Thyroid gland (tissue), 4 donors: ENCODE measurements at regions not wholly inside any gene's neighbourhood (a gene's known extent, or its start where the extent isn't known, plus 50 kb on each side); places are given as distances from the start of the nearest gene placed in this dataset.

ENCODE experiments used
- DNase-seq, 2 donors: peaks; one replicate each; pipeline ENCODE4 v3.0.0-alpha.2; 2019
- H3K27ac ChIP-seq, 3 donors: fragments of 200-600 bp; sonication (generic); 1 replicate in 2 of 3; 2 replicates in 1 of 3; pipeline ENCODE4 v1.5.1; 2016 to 2019; ENCODE audit warnings: mild to moderate bottlenecking in 1 of 3, moderate library complexity in 1 of 3
- H3K27me3 ChIP-seq: fragments of 200-600 bp; sonication (generic); one replicate; pipeline ENCODE4 v1.5.1; 2019
- H3K36me3 ChIP-seq, 2 donors: fragments of 200-600 bp; sonication (generic); one replicate each; pipeline ENCODE4 v1.5.1; 2016 to 2019
- H3K4me1 ChIP-seq, 2 donors: fragments of 200-600 bp; sonication (generic); one replicate each; pipeline ENCODE4 v1.5.1; 2017 to 2019
- H3K4me3 ChIP-seq, 3 donors: fragments of 200-600 bp; sonication (generic); replicated peaks in 1 of 3; 1 replicate in 2 of 3; 2 replicates in 1 of 3; pipeline ENCODE4 v1.5.1; 2016; ENCODE audit warnings: mild to moderate bottlenecking in 1 of 3
- H3K9me3 ChIP-seq: fragments of 200-600 bp; sonication (generic); one replicate; pipeline ENCODE4 v1.5.1; 2017
- POLR2A ChIP-seq, 2 donors: fragments of 450-650 bp; IDR thresholded peaks; one replicate each; pipeline ENCODE4 v1.6.1; 2017; ENCODE audit warnings: antibody characterized with exemption in 2 of 2, mild to moderate bottlenecking in 2 of 2, moderate library complexity in 1 of 2
- WGBS, 2 donors: methylation state at CpG; one replicate each; pipeline ENCODE4 v1.1.5; 2017; 5-methylcytosine and 5-hydroxymethylcytosine counted together
- intact Hi-C: fragments of 100-400 bp; cut with DNase I; formaldehyde crosslinking; loops from one replicate; pipeline ENCODE4 v1.15.1; 2023
- TF ChIP-seq, protein P1 (sequence below), 6 experiments: fragments of 200-600 bp in 3 of 6; fragments of 450-650 bp in 3 of 6; sonication (generic) in 3 of 6; IDR thresholded peaks; one replicate each; pipeline ENCODE4 v1.5.1; 2016 to 2019; ENCODE audit warnings: antibody characterized with exemption in 6 of 6, mild to moderate bottlenecking in 2 of 6, inconsistent platforms in 1 of 6, moderate library complexity in 1 of 6

GRCh38 chr10:7100032-7100702 lies 310.7 kb downstream of the SFMBT2 start:
- no peaks in the 10 kb centered on the region for H3K4me1 ChIP-seq
- H3K27me3 ChIP-seq, result peaks cover 3% of the 10 kb centered on the region
- intact Hi-C loops, result no loop called here
- no peaks in the 10 kb centered on the region for H3K36me3 ChIP-seq
- no peaks in the 10 kb centered on the region for H3K9me3 ChIP-seq
- DNase-seq, result no peak
- no peak overlapping the region for H3K27ac ChIP-seq
- WGBS, 2 donors, result 76 to 86% methylated on average over 8 of the region's 8 CpGs
- no peak for TF ChIP-seq POLR2A (IDR thresholded peaks at IDR 0.05)
- TF ChIP-seq, protein P1, sequence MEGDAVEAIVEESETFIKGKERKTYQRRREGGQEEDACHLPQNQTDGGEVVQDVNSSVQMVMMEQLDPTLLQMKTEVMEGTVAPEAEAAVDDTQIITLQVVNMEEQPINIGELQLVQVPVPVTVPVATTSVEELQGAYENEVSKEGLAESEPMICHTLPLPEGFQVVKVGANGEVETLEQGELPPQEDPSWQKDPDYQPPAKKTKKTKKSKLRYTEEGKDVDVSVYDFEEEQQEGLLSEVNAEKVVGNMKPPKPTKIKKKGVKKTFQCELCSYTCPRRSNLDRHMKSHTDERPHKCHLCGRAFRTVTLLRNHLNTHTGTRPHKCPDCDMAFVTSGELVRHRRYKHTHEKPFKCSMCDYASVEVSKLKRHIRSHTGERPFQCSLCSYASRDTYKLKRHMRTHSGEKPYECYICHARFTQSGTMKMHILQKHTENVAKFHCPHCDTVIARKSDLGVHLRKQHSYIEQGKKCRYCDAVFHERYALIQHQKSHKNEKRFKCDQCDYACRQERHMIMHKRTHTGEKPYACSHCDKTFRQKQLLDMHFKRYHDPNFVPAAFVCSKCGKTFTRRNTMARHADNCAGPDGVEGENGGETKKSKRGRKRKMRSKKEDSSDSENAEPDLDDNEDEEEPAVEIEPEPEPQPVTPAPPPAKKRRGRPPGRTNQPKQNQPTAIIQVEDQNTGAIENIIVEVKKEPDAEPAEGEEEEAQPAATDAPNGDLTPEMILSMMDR (IDR thresholded peaks at IDR 0.05), result no peak
- no peak overlapping the region for H3K4me3 ChIP-seq

DNA sequence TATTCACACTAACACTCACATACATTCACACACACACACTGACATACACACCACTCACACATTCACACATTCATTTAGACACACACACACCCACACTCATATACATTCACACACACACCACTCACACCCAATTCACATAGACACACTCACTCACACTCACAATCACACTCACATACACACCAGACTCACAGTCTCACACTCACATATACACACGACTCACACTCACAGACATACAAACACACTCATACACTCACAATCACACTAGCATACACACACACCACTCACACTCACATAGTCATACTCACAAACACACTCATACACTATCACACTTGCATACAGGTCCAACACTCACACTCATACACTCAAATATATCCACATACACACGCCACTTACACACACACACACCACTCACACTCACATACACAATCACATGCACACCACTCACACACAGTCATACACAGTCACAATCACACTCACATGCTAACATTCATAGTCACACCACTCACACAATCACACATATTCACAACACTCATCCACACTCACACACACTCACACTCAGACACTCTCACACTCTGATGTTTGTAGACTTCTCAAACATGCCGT lies 312.6 kb downstream of the SFMBT2 start:
- no peaks in the 10 kb centered on the region for H3K9me3 ChIP-seq
- 93 to 94% methylated on average over 3 of the region's 3 CpGs for WGBS, 2 donors
- H3K36me3 ChIP-seq, result no peaks in the 10 kb centered on the region
- TF ChIP-seq, protein P1 (IDR thresholded peaks at IDR 0.05), result no peak
- TF ChIP-seq POLR2A (IDR thresholded peaks at IDR 0.05), result no peak
- H3K4me3 ChIP-seq, result no peak overlapping the region
- no peaks in the 10 kb centered on the region for H3K4me1 ChIP-seq
- no peak for DNase-seq
- no peak overlapping the region for H3K27ac ChIP-seq
- no peaks in the 10 kb centered on the region for H3K27me3 ChIP-seq
- intact Hi-C loops, result no loop called here

- Histone ChIP-seq H3K27ac (no peak overlapping the region), H3K9me3 (no peaks in the 10 kb centered on the region), H3K4me3 (no peak overlapping the region), H3K4me1 (peaks cover 2 to 14% of the 10 kb centered on the region in 2 donors), H3K27me3 (no peaks in the 10 kb centered on the region), H3K36me3 (no peaks in the 10 kb centered on the region)
- 75 to 76% methylated on average over 6 of the region's 6 CpGs for WGBS, 2 donors
- no peak for DNase-seq
- intact Hi-C loops, result no loop called here
- TF ChIP-seq POLR2A (IDR thresholded peaks at IDR 0.05), result no peak
- TF ChIP-seq, protein P1 (IDR thresholded peaks at IDR 0.05), result no peak
These were observed 316.1 kb downstream of the SFMBT2 start for GRCh38 chr10:7094781-7095180.

GRCh38 chr10:7093368-7093767 lies 317.5 kb downstream of the SFMBT2 start:
- no peak for DNase-seq
- H3K9me3 ChIP-seq, result no peaks in the 10 kb centered on the region
- peaks cover 7 to 21% of the 10 kb centered on the region in 2 donors for H3K4me1 ChIP-seq
- intact Hi-C loops, result no loop called here
- no peak overlapping the region for H3K27ac ChIP-seq
- H3K4me3 ChIP-seq, result no peak overlapping the region
- TF ChIP-seq POLR2A (IDR thresholded peaks at IDR 0.05), result no peak
- TF ChIP-seq, protein P1 (IDR thresholded peaks at IDR 0.05), result no peak
- 94 to 96% methylated on average over 5 of the region's 5 CpGs for WGBS, 2 donors
- no peaks in the 10 kb centered on the region for H3K27me3 ChIP-seq
- no peaks in the 10 kb centered on the region for H3K36me3 ChIP-seq

- no peaks in the 10 kb centered on the region for H3K36me3 ChIP-seq
- no peaks in the 10 kb centered on the region for H3K9me3 ChIP-seq
- H3K4me1 ChIP-seq, result peaks cover 7 to 21% of the 10 kb centered on the region in 2 donors
- 96 to 97% methylated on average over 7 of the region's 7 CpGs for WGBS, 2 donors
- H3K4me3 ChIP-seq, result no peak overlapping the region
- no peak for DNase-seq
- intact Hi-C loops, result no loop called here
- no peak overlapping the region for H3K27ac ChIP-seq
- no peaks in the 10 kb centered on the region for H3K27me3 ChIP-seq
- TF ChIP-seq, protein P1 (IDR thresholded peaks at IDR 0.05), result no peak
- no peak for TF ChIP-seq POLR2A (IDR thresholded peaks at IDR 0.05)
These were observed 318.2 kb downstream of the SFMBT2 start for GRCh38 chr10:7092603-7093002.
